Fibroblast of lung (primary cell): ENCODE measurements at regions not wholly inside any gene's neighbourhood (a gene's known extent, or its start where the extent isn't known, plus 50 kb on each side); places are given as distances from the start of the nearest gene placed in this dataset.

ENCODE experiments used
- EZH2 ChIP-seq: IDR thresholded peaks from 2 replicates; pipeline ENCODE4 v1.5.1; 2012; ENCODE audit warnings: low read length, control low read depth, mild to moderate bottlenecking; ENCODE audit errors: missing control alignments
- TF ChIP-seq, protein P1 (sequence below), 2 donors: IDR thresholded peaks in 1 of 2; conservative IDR thresholded peaks in 1 of 2; 1 replicate in 1 of 2; 2 replicates in 1 of 2; pipeline ENCODE4 v1.5.1; 2011 to 2012; ENCODE audit warnings: low read length in 2 of 2, control low read depth in 1 of 2, inconsistent platforms in 1 of 2, low read depth in 1 of 2, mild to moderate bottlenecking in 1 of 2

DNA sequence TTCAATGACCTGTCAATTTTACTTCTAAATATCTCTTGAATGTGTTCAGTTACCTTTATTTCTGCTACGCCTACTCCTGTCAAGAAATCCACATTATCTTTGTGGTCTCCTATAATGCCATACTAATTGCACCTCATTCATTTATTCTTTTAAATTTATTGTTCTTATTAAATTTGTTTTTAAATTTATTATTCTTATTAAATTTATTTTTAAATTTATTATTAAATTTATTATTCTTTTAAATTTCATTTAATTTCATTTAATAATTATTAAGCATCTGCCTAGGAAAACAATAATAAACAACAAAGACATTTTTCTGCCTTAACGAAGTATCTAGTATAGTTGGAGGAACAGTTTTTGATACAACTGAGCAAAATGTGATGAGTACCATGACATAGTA lies 211.7 kb downstream of the ZPLD1 start:
- TF ChIP-seq EZH2, result no peak
- TF ChIP-seq, protein P1, sequence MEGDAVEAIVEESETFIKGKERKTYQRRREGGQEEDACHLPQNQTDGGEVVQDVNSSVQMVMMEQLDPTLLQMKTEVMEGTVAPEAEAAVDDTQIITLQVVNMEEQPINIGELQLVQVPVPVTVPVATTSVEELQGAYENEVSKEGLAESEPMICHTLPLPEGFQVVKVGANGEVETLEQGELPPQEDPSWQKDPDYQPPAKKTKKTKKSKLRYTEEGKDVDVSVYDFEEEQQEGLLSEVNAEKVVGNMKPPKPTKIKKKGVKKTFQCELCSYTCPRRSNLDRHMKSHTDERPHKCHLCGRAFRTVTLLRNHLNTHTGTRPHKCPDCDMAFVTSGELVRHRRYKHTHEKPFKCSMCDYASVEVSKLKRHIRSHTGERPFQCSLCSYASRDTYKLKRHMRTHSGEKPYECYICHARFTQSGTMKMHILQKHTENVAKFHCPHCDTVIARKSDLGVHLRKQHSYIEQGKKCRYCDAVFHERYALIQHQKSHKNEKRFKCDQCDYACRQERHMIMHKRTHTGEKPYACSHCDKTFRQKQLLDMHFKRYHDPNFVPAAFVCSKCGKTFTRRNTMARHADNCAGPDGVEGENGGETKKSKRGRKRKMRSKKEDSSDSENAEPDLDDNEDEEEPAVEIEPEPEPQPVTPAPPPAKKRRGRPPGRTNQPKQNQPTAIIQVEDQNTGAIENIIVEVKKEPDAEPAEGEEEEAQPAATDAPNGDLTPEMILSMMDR (conservative IDR thresholded peaks at IDR 0.05 in 1 of 2, IDR thresholded peaks at IDR 0.05 in 1 of 2; ENCODE audit: low read depth in 1 of 2, low read length in 2 of 2), result no peak
